OCI-LY1 (cell line): ENCODE measurements at regions not wholly inside any gene's neighbourhood (a gene's known extent, or its start where the extent isn't known, plus 50 kb on each side); places are given as distances from the start of the nearest gene placed in this dataset.

Source experiments
- H2AFZ ChIP-seq: fragments of 200-600 bp; sonication (generic), shearing (Covaris generic); 2 replicates; pipeline ENCODE4 v1.6.0; 2014; ENCODE audit warnings: antibody characterized with exemption, mild to moderate bottlenecking, low read length
- H3F3A ChIP-seq: fragments of 200-600 bp; sonication (generic), shearing (Covaris generic); 2 replicates; pipeline ENCODE4 v1.6.0; 2014; ENCODE audit warnings: mild to moderate bottlenecking, antibody characterized with exemption, low read length, moderate library complexity; ENCODE audit not compliant: insufficient read depth
- H3K27ac ChIP-seq: fragments of 200-600 bp; sonication (generic); 2 replicates; pipeline ENCODE4 v1.5.1; 2014; ENCODE audit warnings: low read length, mixed run types, mild to moderate bottlenecking, low read depth; ENCODE audit not compliant: poor library complexity, severe bottlenecking
- H3K27me3 ChIP-seq: fragments of 200-600 bp; sonication (generic); 2 replicates; pipeline ENCODE4 v1.6.0; 2014; ENCODE audit warnings: antibody characterized with exemption, mild to moderate bottlenecking, low read length, moderate library complexity; ENCODE audit not compliant: insufficient read depth
- H3K36me3 ChIP-seq: fragments of 200-600 bp; sonication (generic); 2 replicates; pipeline ENCODE4 v1.6.1; 2014; ENCODE audit warnings: mild to moderate bottlenecking, antibody characterized with exemption, low read length, moderate library complexity, mixed read lengths; ENCODE audit not compliant: insufficient read depth
- H3K4me1 ChIP-seq: fragments of 200-600 bp; sonication (generic); 2 replicates; pipeline ENCODE4 v1.5.1; 2014; ENCODE audit warnings: mild to moderate bottlenecking, low read length, moderate library complexity; ENCODE audit not compliant: insufficient read depth, severe bottlenecking
- H3K4me2 ChIP-seq: fragments of 200-600 bp; sonication (generic), shearing (Covaris generic); 2 replicates; pipeline ENCODE4 v1.6.1; 2014; ENCODE audit warnings: low read length
- H3K4me3 ChIP-seq: fragments of 200-600 bp; sonication (generic); 2 replicates; pipeline ENCODE4 v1.5.1; 2014; ENCODE audit warnings: low read length, low read depth, mild to moderate bottlenecking, mixed read lengths; ENCODE audit not compliant: poor library complexity, severe bottlenecking
- H3K79me2 ChIP-seq: fragments of 200-600 bp; shearing (Covaris generic); 2 replicates; pipeline ENCODE4 v1.6.1; 2016; ENCODE audit warnings: mixed run types, low read length, mixed read lengths; ENCODE audit not compliant: insufficient read depth
- H3K9ac ChIP-seq: fragments of 200-600 bp; sonication (generic), shearing (Covaris generic); 2 replicates; pipeline ENCODE4 v1.6.1; 2014; ENCODE audit warnings: mild to moderate bottlenecking, low read length, mixed read lengths
- H3K9me2 ChIP-seq: fragments of 200-600 bp; sonication (generic), shearing (Covaris generic); 2 replicates; pipeline ENCODE4 v1.6.1; 2014; ENCODE audit warnings: low read depth, mild to moderate bottlenecking, low read length, mixed read lengths
- H3K9me3 ChIP-seq: fragments of 200-600 bp; shearing (Covaris generic); 2 replicates; pipeline ENCODE4 v1.6.1; 2014; ENCODE audit warnings: low read length, mixed read lengths
- H4K20me1 ChIP-seq: fragments of 200-600 bp; sonication (generic), shearing (Covaris generic); 2 replicates; pipeline ENCODE4 v1.6.0; 2016; ENCODE audit warnings: mild to moderate bottlenecking, low read length; ENCODE audit not compliant: insufficient read depth
- EZH2 ChIP-seq: fragments of 200-600 bp; sonication (generic), shearing (Covaris generic); IDR thresholded peaks from 2 replicates; pipeline ENCODE4 v1.8.0; 2017; ENCODE audit warnings: borderline replicate concordance, mixed run types, mild to moderate bottlenecking, antibody characterized with exemption, low read length, moderate library complexity, mixed read lengths
- TF ChIP-seq, protein P1 (sequence below): fragments of 200-600 bp; sonication (generic), shearing (Covaris generic); IDR thresholded peaks from 2 replicates; pipeline ENCODE4 v1.5.1; 2017; ENCODE audit warnings: mild to moderate bottlenecking, antibody characterized with exemption, low read length, moderate library complexity, mixed read lengths

GRCh38 chr6:153435787-153436186 lies 304.7 kb upstream of the RGS17 start:
- no peak overlapping the region for H3K27ac ChIP-seq

DNA sequence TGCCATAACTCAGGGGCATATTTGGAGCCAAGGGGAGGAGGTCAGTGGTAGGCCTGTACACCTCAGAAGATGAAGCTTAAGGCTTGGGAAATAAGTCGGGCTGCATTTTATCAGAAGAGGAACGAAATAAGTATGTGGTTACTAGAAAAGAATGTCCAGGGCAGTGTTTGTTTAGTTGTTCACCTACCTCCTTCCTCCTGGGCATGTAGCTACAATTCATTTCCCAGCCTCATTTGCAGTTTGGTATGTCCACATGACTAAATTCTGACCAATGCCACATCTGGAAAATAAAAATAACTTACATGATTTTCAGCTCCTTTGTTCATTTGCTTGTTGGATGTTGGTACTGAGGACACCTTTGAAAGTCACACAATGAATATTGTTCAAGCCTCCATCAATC lies 294.5 kb upstream of the RGS17 start:
- Histone ChIP-seq H3K4me2 (no peak overlapping the region), H3K79me2 (no peaks in the 10 kb centered on the region), H3K27ac (no peak overlapping the region), H3K36me3 (no peaks in the 10 kb centered on the region), H3F3A (no peaks in the 10 kb centered on the region), H3K27me3 (no peaks in the 10 kb centered on the region), H4K20me1 (no peaks in the 10 kb centered on the region), H3K9ac (no peak overlapping the region), H3K4me3 (no peak overlapping the region), H3K9me3 (no peaks in the 10 kb centered on the region), H3K9me2 (no peaks in the 10 kb centered on the region), H2AFZ (no peak overlapping the region), H3K4me1 (no peaks in the 10 kb centered on the region)
- TF ChIP-seq EZH2: no peak
- TF ChIP-seq, protein P1, sequence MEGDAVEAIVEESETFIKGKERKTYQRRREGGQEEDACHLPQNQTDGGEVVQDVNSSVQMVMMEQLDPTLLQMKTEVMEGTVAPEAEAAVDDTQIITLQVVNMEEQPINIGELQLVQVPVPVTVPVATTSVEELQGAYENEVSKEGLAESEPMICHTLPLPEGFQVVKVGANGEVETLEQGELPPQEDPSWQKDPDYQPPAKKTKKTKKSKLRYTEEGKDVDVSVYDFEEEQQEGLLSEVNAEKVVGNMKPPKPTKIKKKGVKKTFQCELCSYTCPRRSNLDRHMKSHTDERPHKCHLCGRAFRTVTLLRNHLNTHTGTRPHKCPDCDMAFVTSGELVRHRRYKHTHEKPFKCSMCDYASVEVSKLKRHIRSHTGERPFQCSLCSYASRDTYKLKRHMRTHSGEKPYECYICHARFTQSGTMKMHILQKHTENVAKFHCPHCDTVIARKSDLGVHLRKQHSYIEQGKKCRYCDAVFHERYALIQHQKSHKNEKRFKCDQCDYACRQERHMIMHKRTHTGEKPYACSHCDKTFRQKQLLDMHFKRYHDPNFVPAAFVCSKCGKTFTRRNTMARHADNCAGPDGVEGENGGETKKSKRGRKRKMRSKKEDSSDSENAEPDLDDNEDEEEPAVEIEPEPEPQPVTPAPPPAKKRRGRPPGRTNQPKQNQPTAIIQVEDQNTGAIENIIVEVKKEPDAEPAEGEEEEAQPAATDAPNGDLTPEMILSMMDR: no peak

More at GRCh38 chr6:153435787-153436186, 304.7 kb upstream of the RGS17 start:
- TF ChIP-seq EZH2: no peak
- TF ChIP-seq, protein P1: no peak
- Histone ChIP-seq H3K9me3 (no peaks in the 10 kb centered on the region), H3K4me2 (no peak overlapping the region), H2AFZ (no peak overlapping the region), H3K27me3 (no peaks in the 10 kb centered on the region), H3K4me3 (no peak overlapping the region), H3K4me1 (no peaks in the 10 kb centered on the region), H3K9me2 (no peaks in the 10 kb centered on the region), H3K79me2 (no peaks in the 10 kb centered on the region), H3K9ac (no peak overlapping the region), H4K20me1 (no peaks in the 10 kb centered on the region), H3K36me3 (no peaks in the 10 kb centered on the region), H3F3A (no peaks in the 10 kb centered on the region)

GRCh38 chr6:153424719-153425400 lies 293.8 kb upstream of the RGS17 start:
- Histone ChIP-seq H3K27ac (no peak overlapping the region), H4K20me1 (no peaks in the 10 kb centered on the region), H3K4me2 (no peak overlapping the region)

More at GRCh38 chr6:153424719-153425400, 293.8 kb upstream of the RGS17 start:
- H3K9ac ChIP-seq: no peak overlapping the region
- H3K9me3 ChIP-seq: no peaks in the 10 kb centered on the region
- H3K4me1 ChIP-seq: no peaks in the 10 kb centered on the region
- no peak overlapping the region for H2AFZ ChIP-seq
- H3K4me3 ChIP-seq: no peak overlapping the region
- no peaks in the 10 kb centered on the region for H3K9me2 ChIP-seq
- TF ChIP-seq, protein P1: no peak
- TF ChIP-seq EZH2: no peak
- no peaks in the 10 kb centered on the region for H3K79me2 ChIP-seq
- H3K36me3 ChIP-seq: no peaks in the 10 kb centered on the region
- H3K27me3 ChIP-seq: no peaks in the 10 kb centered on the region
- H3F3A ChIP-seq: no peaks in the 10 kb centered on the region
